H1 (cell line): ENCODE measurements at regions not wholly inside any gene's neighbourhood (a gene's known extent, or its start where the extent isn't known, plus 50 kb on each side); places are given as distances from the start of the nearest gene placed in this dataset.
"Not testable (repeated sequence)": the region's sequence is repeated elsewhere in the genome, so short reads cannot be mapped to it uniquely, and the experiment has no call there.

ENCODE experiments used
- CTCF ChIA-PET: fragments of 300-600 bp; sonication (Branson Sonifier 250); formaldehyde crosslinking; loops from one replicate; lab custom pipeline; 2021; ENCODE audit not compliant: partially characterized antibody; lab: Charles Lee
- POLR2A ChIA-PET: fragments of 300-600 bp; sonication (Branson Sonifier 250); formaldehyde crosslinking; loops from one replicate; lab custom pipeline; 2021; ENCODE audit warnings: inconsistent platforms; ENCODE audit not compliant: partially characterized antibody; lab: Charles Lee
- DNase-seq, 2 experiments: peaks; one replicate each; pipeline versions ENCODE4 v3.0.0 to v3.0.0-alpha.2; 2010 to 2022; ENCODE audit warnings: low spot score in 2 of 2, low read depth in 1 of 2, mixed read lengths in 1 of 2
- FAIRE-seq: peaks from 2 replicates; lab custom pipeline; 2011; peaks lifted over from hg19 to GRCh38; lab: Jason Lieb, UNC
- H2AFZ ChIP-seq: 2 replicates; pipeline ENCODE4 v1.8.1; 2012; ENCODE audit warnings: low read length, inconsistent platforms
- H2AK5ac ChIP-seq: 2 replicates; pipeline ENCODE4 v1.6.1; 2013; ENCODE audit warnings: low read depth, low read length
- H2BK120ac ChIP-seq: replicated peaks from 2 replicates; pipeline ENCODE3; 2013; ENCODE audit warnings: low read depth, low read length, inconsistent platforms
- H2BK12ac ChIP-seq: 2 replicates; pipeline ENCODE4 v1.6.1; 2013; ENCODE audit warnings: low read depth, low read length
- H2BK15ac ChIP-seq: 2 replicates; pipeline ENCODE4 v1.6.1; 2013; ENCODE audit warnings: low read length
- H2BK20ac ChIP-seq: 2 replicates; pipeline ENCODE4 v1.6.1; 2013; ENCODE audit warnings: low read length
- H2BK5ac ChIP-seq: 2 replicates; pipeline ENCODE4 v1.6.1; 2013; ENCODE audit warnings: low read depth, low read length
- H3K14ac ChIP-seq: 2 replicates; pipeline ENCODE4 v1.6.1; 2013; ENCODE audit warnings: inconsistent platforms; ENCODE audit not compliant: insufficient read length
- H3K18ac ChIP-seq: 2 replicates; pipeline ENCODE4 v1.6.1; 2013; ENCODE audit warnings: low read length; ENCODE audit errors: extremely low read depth
- H3K23ac ChIP-seq: 2 replicates; pipeline ENCODE4 v1.6.1; 2013; ENCODE audit warnings: inconsistent platforms; ENCODE audit not compliant: insufficient read length
- H3K23me2 ChIP-seq: 2 replicates; pipeline ENCODE4 v1.6.1; 2013; ENCODE audit warnings: low read depth, low read length
- H3K27ac ChIP-seq: 2 replicates; pipeline ENCODE4 v1.6.1; 2011; ENCODE audit warnings: low read depth, low read length, inconsistent platforms
- H3K27me3 ChIP-seq, 4 experiments: replicated peaks in 1 of 4; 1 replicate in 1 of 4; 2 replicates in 3 of 4; pipeline versions ENCODE4 v1.6.1 to v1.8.1; 2011 to 2013; ENCODE audit warnings: low read length in 3 of 4, mild to moderate bottlenecking in 3 of 4, inconsistent platforms in 2 of 4, mixed read lengths in 2 of 4, moderate library complexity in 1 of 4; ENCODE audit not compliant: control insufficient read depth in 3 of 4, insufficient read depth in 3 of 4; ENCODE audit errors: extremely low read depth in 1 of 4
- H3K36me3 ChIP-seq, 4 experiments: 2 replicates each; pipeline versions ENCODE4 v1.6.1 to v1.8.1; 2011 to 2013; ENCODE audit warnings: mild to moderate bottlenecking in 4 of 4, low read length in 3 of 4, moderate library complexity in 2 of 4, control low read depth in 1 of 4, inconsistent platforms in 1 of 4; ENCODE audit not compliant: insufficient read depth in 4 of 4, control insufficient read depth in 2 of 4
- H3K4ac ChIP-seq: replicated peaks from 2 replicates; pipeline ENCODE3; 2013; ENCODE audit warnings: low read length, low read depth, mixed read lengths, inconsistent platforms; ENCODE audit not compliant: insufficient read length
- H3K4me1 ChIP-seq, 4 experiments: replicated peaks in 1 of 4; 1 replicate in 1 of 4; 2 replicates in 3 of 4; pipeline versions ENCODE4 v1.6.1 to v1.8.1; 2011 to 2013; ENCODE audit warnings: low read length in 3 of 4, inconsistent platforms in 2 of 4, mixed read lengths in 1 of 4; ENCODE audit not compliant: insufficient read depth in 4 of 4, control insufficient read depth in 3 of 4
- H3K4me2 ChIP-seq, 2 experiments: 2 replicates each; pipeline versions ENCODE4 v1.6.1 to v1.8.1; 2011 to 2013; ENCODE audit warnings: low read depth in 2 of 2, low read length in 2 of 2, control low read depth in 1 of 2, inconsistent platforms in 1 of 2, mild to moderate bottlenecking in 1 of 2; ENCODE audit not compliant: insufficient read depth in 1 of 2
- H3K4me3 ChIP-seq, 4 experiments: fragments of 200-600, 300-600 bp in 1 of 4; sonication (generic), shearing (Covaris generic), sonication (Bioruptor Twin) in 1 of 4; 2 replicates each; pipeline versions ENCODE4 v1.5.1 to v1.8.1; 2011 to 2016; ENCODE audit warnings: low read length in 4 of 4, low read depth in 3 of 4, control low read depth in 2 of 4, inconsistent platforms in 2 of 4, mild to moderate bottlenecking in 2 of 4, mixed read lengths in 1 of 4, moderate library complexity in 1 of 4; ENCODE audit not compliant: insufficient read depth in 2 of 4; ENCODE audit errors: extremely low read depth in 1 of 4
- H3K56ac ChIP-seq: replicated peaks from 2 replicates; pipeline ENCODE3; 2013; ENCODE audit warnings: low read depth, mild to moderate bottlenecking, mixed read lengths, low read length, inconsistent platforms; ENCODE audit not compliant: insufficient read length
- H3K79me1 ChIP-seq: 2 replicates; pipeline ENCODE4 v1.6.1; 2013; ENCODE audit warnings: low read depth, low read length, control low read depth
- H3K79me2 ChIP-seq, 2 experiments: 2 replicates each; pipeline versions ENCODE4 v1.6.1 to v1.8.1; 2012 to 2013; ENCODE audit warnings: low read length in 2 of 2, mild to moderate bottlenecking in 2 of 2, inconsistent platforms in 1 of 2; ENCODE audit not compliant: insufficient read depth in 2 of 2, control insufficient read depth in 1 of 2
- H3K9ac ChIP-seq, 4 experiments: replicated peaks in 1 of 4; 1 replicate in 1 of 4; 2 replicates in 3 of 4; pipeline versions ENCODE4 v1.6.1 to v1.8.1; 2011 to 2013; ENCODE audit warnings: low read depth in 3 of 4, low read length in 3 of 4, control low read depth in 2 of 4, mild to moderate bottlenecking in 2 of 4, moderate library complexity in 2 of 4, inconsistent platforms in 1 of 4; ENCODE audit errors: extremely low read depth in 1 of 4
- H3K9me3 ChIP-seq, 2 experiments: 2 replicates each; pipeline versions ENCODE4 v1.6.1 to v1.8.1; 2012 to 2013; ENCODE audit warnings: mild to moderate bottlenecking in 2 of 2, moderate library complexity in 2 of 2, control low read depth in 1 of 2, inconsistent platforms in 1 of 2, low read depth in 1 of 2, low read length in 1 of 2, mixed read lengths in 1 of 2; ENCODE audit not compliant: insufficient read depth in 2 of 2
- H4K20me1 ChIP-seq, 2 experiments: replicated peaks in 1 of 2; 2 replicates each; pipeline versions ENCODE3 to v1.8.1; 2011 to 2013; ENCODE audit warnings: inconsistent platforms in 2 of 2, low read length in 2 of 2, mild to moderate bottlenecking in 1 of 2; ENCODE audit not compliant: insufficient read depth in 2 of 2, control insufficient read depth in 1 of 2
- H4K5ac ChIP-seq: 2 replicates; pipeline ENCODE4 v1.6.1; 2013; ENCODE audit warnings: low read length, low read depth, mixed read lengths, inconsistent platforms; ENCODE audit not compliant: insufficient read length
- H4K8ac ChIP-seq: 2 replicates; pipeline ENCODE4 v1.8.0; 2013; ENCODE audit warnings: mild to moderate bottlenecking, moderate library complexity, low read length, inconsistent platforms; ENCODE audit not compliant: insufficient read depth; ENCODE audit errors: extremely low read depth
- H4K91ac ChIP-seq: replicated peaks from 2 replicates; pipeline ENCODE3; 2013; ENCODE audit warnings: low read length, mixed read lengths, inconsistent platforms; ENCODE audit not compliant: insufficient read length
- WGBS, 2 experiments: shearing (Covaris generic) in 1 of 2; methylation state at CpG; one replicate each; pipeline versions ENCODE4 v1.1.6 to v1.1.7; 2013 to 2015; ENCODE audit warnings: low lambda C conversion rate in 2 of 2, mixed read lengths in 2 of 2, inconsistent platforms in 1 of 2, low coverage in 1 of 2, missing lambda C conversion rate in 1 of 2; ENCODE audit not compliant: insufficient replicate concordance in 2 of 2, insufficient coverage in 1 of 2, insufficient read length in 1 of 2; ENCODE audit errors: extremely low coverage in 1 of 2, missing lambda C conversion rate in 1 of 2; 5-methylcytosine and 5-hydroxymethylcytosine counted together

- H4K8ac ChIP-seq, H4K91ac ChIP-seq, H3K23me2 ChIP-seq, H3K79me2 ChIP-seq, H3K79me1 ChIP-seq, H2BK5ac ChIP-seq, H4K5ac ChIP-seq, H3K27ac ChIP-seq, H2BK20ac ChIP-seq, H2BK12ac ChIP-seq, H2AFZ ChIP-seq, H2BK15ac ChIP-seq, H3K27me3 ChIP-seq, H3K9ac ChIP-seq, POLR2A ChIA-PET, H2BK120ac ChIP-seq, H4K20me1 ChIP-seq, H3K4me3 ChIP-seq, H3K4ac ChIP-seq, FAIRE-seq, H3K36me3 ChIP-seq, H3K4me2 ChIP-seq, H3K23ac ChIP-seq, H3K56ac ChIP-seq, H3K18ac ChIP-seq, H3K14ac ChIP-seq, H2AK5ac ChIP-seq, H3K4me1 ChIP-seq, DNase-seq, CTCF ChIA-PET: not testable (repeated sequence)
- peaks cover 0 to 25% of the 10 kb centered on the region in 2 experiments; a peak in 2 of 4 replicates for H3K9me3 ChIP-seq
- WGBS, 2 experiments: 90% methylated on average over 6 of the region's 7 CpGs; no CpG with 5 or more reads in 1 of the 2 experiments
Observed at GRCh38 chr15:24268536-24269165, 406.9 kb upstream of the NPAP1 start.
